Activated T-helper 17 cell treated with anti-CD3 and anti-CD28 coated beads, Interleukin-2, amount 50 U/mL, for 72 hours (primary cell): ENCODE measurements at regions not wholly inside any gene's neighbourhood (a gene's known extent, or its start where the extent isn't known, plus 50 kb on each side); places are given as distances from the start of the nearest gene placed in this dataset.
A peak's percentile ranks its signal among the peaks of the same experiment; 100 is the strongest.
"Not testable (repeated sequence)": the region's sequence is repeated elsewhere in the genome, so short reads cannot be mapped to it uniquely, and the experiment has no call there.

Experiments used
- ATAC-seq: fragments of 150-1000 bp; cut with Tn5 transposase; replicated peaks from 2 replicates; pipeline ENCODE4 v1.10.0; 2021; ENCODE audit warnings: mild to moderate bottlenecking, moderate library complexity
- H3K27ac Mint-ChIP-seq: one replicate; pipeline ENCODE4 v1.8.0; 2022; ENCODE audit warnings: mixed read lengths
- H3K27me3 Mint-ChIP-seq: one replicate; pipeline ENCODE4 v1.8.0; 2022; ENCODE audit warnings: mixed read lengths
- H3K36me3 Mint-ChIP-seq: one replicate; pipeline ENCODE4 v1.8.0; 2022; ENCODE audit warnings: low read depth, mild to moderate bottlenecking, mixed read lengths
- H3K4me1 Mint-ChIP-seq: one replicate; pipeline ENCODE4 v1.8.0; 2022; ENCODE audit warnings: mixed read lengths
- H3K4me3 Mint-ChIP-seq: one replicate; pipeline ENCODE4 v1.8.0; 2022; ENCODE audit warnings: mild to moderate bottlenecking, mixed read lengths
- H3K9me3 Mint-ChIP-seq: one replicate; pipeline ENCODE4 v1.8.0; 2022; ENCODE audit warnings: mixed read lengths

GRCh38 chr16:26395700-26396099, 671.0 kb upstream of the C16orf82 start:
- no peaks in the 10 kb centered on the region for H3K36me3 Mint-ChIP-seq
- no peak for ATAC-seq
- peaks cover 7% of the 10 kb centered on the region for H3K9me3 Mint-ChIP-seq
- no peaks in the 10 kb centered on the region for H3K4me1 Mint-ChIP-seq
- no peak overlapping the region for H3K27ac Mint-ChIP-seq
- H3K27me3 Mint-ChIP-seq = peaks cover 16% of the 10 kb centered on the region
- no peak overlapping the region for H3K4me3 Mint-ChIP-seq

- Mint-ChIP-seq H3K36me3 (no peaks in the 10 kb centered on the region), H3K4me1 (no peaks in the 10 kb centered on the region), H3K9me3 (peaks cover 7% of the 10 kb centered on the region), H3K27ac (no peak overlapping the region), H3K4me3 (no peak overlapping the region), H3K27me3 (peaks cover 16% of the 10 kb centered on the region)
- ATAC-seq = no peak
Observed at GRCh38 chr16:26396511-26397235, 670.1 kb upstream of the C16orf82 start.

GRCh38 chr16:26413780-26414179, 652.9 kb upstream of the C16orf82 start:
- H3K36me3 Mint-ChIP-seq = no peaks in the 10 kb centered on the region
- H3K9me3 Mint-ChIP-seq = no peaks in the 10 kb centered on the region
- H3K4me1 Mint-ChIP-seq = no peaks in the 10 kb centered on the region
- peaks cover 11% of the 10 kb centered on the region for H3K27me3 Mint-ChIP-seq
- no peak for ATAC-seq
- no peak overlapping the region for H3K4me3 Mint-ChIP-seq
- no peak overlapping the region for H3K27ac Mint-ChIP-seq

GRCh38 chr16:26419458-26419857, 647.3 kb upstream of the C16orf82 start:
- not testable (repeated sequence) for ATAC-seq, H3K27ac Mint-ChIP-seq, H3K9me3 Mint-ChIP-seq, H3K4me3 Mint-ChIP-seq, H3K4me1 Mint-ChIP-seq, H3K36me3 Mint-ChIP-seq
- peaks cover 14% of the 10 kb centered on the region for H3K27me3 Mint-ChIP-seq

GRCh38 chr16:26430618-26431017, 636.1 kb upstream of the C16orf82 start:
- no peaks in the 10 kb centered on the region for H3K4me1 Mint-ChIP-seq

GRCh38 chr16:26433807-26434206, 632.9 kb upstream of the C16orf82 start:
- Mint-ChIP-seq H3K4me3 (no peak overlapping the region), H3K9me3 (peaks cover 3% of the 10 kb centered on the region), H3K27me3 (peaks cover 4% of the 10 kb centered on the region), H3K27ac (no peak overlapping the region), H3K4me1 (no peaks in the 10 kb centered on the region), H3K36me3 (no peaks in the 10 kb centered on the region)
- no peak for ATAC-seq

More at GRCh38 chr16:26430618-26431017, 636.1 kb upstream of the C16orf82 start:
- Mint-ChIP-seq H3K27me3 (peaks cover 4% of the 10 kb centered on the region), H3K36me3 (no peaks in the 10 kb centered on the region), H3K27ac (no peak overlapping the region), H3K9me3 (no peaks in the 10 kb centered on the region), H3K4me3 (no peak overlapping the region)
- no peak for ATAC-seq

- Mint-ChIP-seq H3K4me1 (no peaks in the 10 kb centered on the region), H3K27ac (no peak overlapping the region), H3K27me3 (peaks cover 4% of the 10 kb centered on the region), H3K36me3 (no peaks in the 10 kb centered on the region), H3K4me3 (no peak overlapping the region), H3K9me3 (no peaks in the 10 kb centered on the region)
- ATAC-seq = no peak
Observed at GRCh38 chr16:26441178-26441577, 625.5 kb upstream of the C16orf82 start.

- H3K9me3 Mint-ChIP-seq = no peaks in the 10 kb centered on the region
- no peaks in the 10 kb centered on the region for H3K4me1 Mint-ChIP-seq
- no peak for ATAC-seq
- no peaks in the 10 kb centered on the region for H3K36me3 Mint-ChIP-seq
- no peak overlapping the region for H3K27ac Mint-ChIP-seq
- peaks cover 4% of the 10 kb centered on the region for H3K27me3 Mint-ChIP-seq
- no peak overlapping the region for H3K4me3 Mint-ChIP-seq
Observed at GRCh38 chr16:26442321-26442720, 624.4 kb upstream of the C16orf82 start.

GRCh38 chr16:26447570-26447969, 619.2 kb upstream of the C16orf82 start:
- Mint-ChIP-seq H3K27ac (no peak overlapping the region), H3K27me3 (no peaks in the 10 kb centered on the region), H3K4me1 (no peaks in the 10 kb centered on the region), H3K36me3 (no peaks in the 10 kb centered on the region), H3K4me3 (no peak overlapping the region), H3K9me3 (no peaks in the 10 kb centered on the region)
- no peak for ATAC-seq

GRCh38 chr16:26453215-26453614, 613.5 kb upstream of the C16orf82 start:
- Mint-ChIP-seq H3K4me1 (no peaks in the 10 kb centered on the region), H3K9me3 (no peaks in the 10 kb centered on the region), H3K27ac (no peak overlapping the region), H3K36me3 (no peaks in the 10 kb centered on the region), H3K4me3 (no peak overlapping the region), H3K27me3 (peaks cover 5% of the 10 kb centered on the region)
- ATAC-seq = no peak

- Mint-ChIP-seq H3K4me3 (no peak overlapping the region), H3K27me3 (peaks cover 9% of the 10 kb centered on the region), H3K4me1 (no peaks in the 10 kb centered on the region), H3K27ac (no peak overlapping the region), H3K36me3 (no peaks in the 10 kb centered on the region), H3K9me3 (no peaks in the 10 kb centered on the region)
- peak; percentile 61 for ATAC-seq
Observed at GRCh38 chr16:26454102-26454501, 612.6 kb upstream of the C16orf82 start.

- Mint-ChIP-seq H3K4me1 (no peaks in the 10 kb centered on the region), H3K27ac (no peak overlapping the region), H3K27me3 (peaks cover 15% of the 10 kb centered on the region), H3K9me3 (no peaks in the 10 kb centered on the region), H3K4me3 (no peak overlapping the region), H3K36me3 (no peaks in the 10 kb centered on the region)
- ATAC-seq = no peak
Observed at GRCh38 chr16:26456074-26456473, 610.7 kb upstream of the C16orf82 start.

- no peaks in the 10 kb centered on the region for H3K36me3 Mint-ChIP-seq
Observed at GRCh38 chr16:26457095-26457494, 609.6 kb upstream of the C16orf82 start.

GRCh38 chr16:26457882-26458281, 608.8 kb upstream of the C16orf82 start:
- H3K36me3 Mint-ChIP-seq = no peaks in the 10 kb centered on the region
- no peak overlapping the region for H3K27ac Mint-ChIP-seq
- peaks cover 28% of the 10 kb centered on the region for H3K27me3 Mint-ChIP-seq
- no peak overlapping the region for H3K4me3 Mint-ChIP-seq
- ATAC-seq = no peak
- H3K4me1 Mint-ChIP-seq = no peaks in the 10 kb centered on the region
- peaks cover 6% of the 10 kb centered on the region for H3K9me3 Mint-ChIP-seq

More at GRCh38 chr16:26457095-26457494, 609.6 kb upstream of the C16orf82 start:
- Mint-ChIP-seq H3K27me3 (peaks cover 20% of the 10 kb centered on the region), H3K9me3 (no peaks in the 10 kb centered on the region), H3K4me1 (no peaks in the 10 kb centered on the region), H3K27ac (no peak overlapping the region), H3K4me3 (no peak overlapping the region)
- no peak for ATAC-seq

- no peak for ATAC-seq
- Mint-ChIP-seq H3K36me3 (no peaks in the 10 kb centered on the region), H3K27ac (no peak overlapping the region), H3K9me3 (peaks cover 10% of the 10 kb centered on the region), H3K27me3 (peaks cover 33% of the 10 kb centered on the region), H3K4me1 (no peaks in the 10 kb centered on the region), H3K4me3 (no peak overlapping the region)
Observed at GRCh38 chr16:26464576-26465266, 602.0 kb upstream of the C16orf82 start.
